ENCODE measurements at regions not wholly inside any gene's neighbourhood (a gene's known extent, or its start where the extent isn't known, plus 50 kb on each side); places are given as distances from the start of the nearest gene placed in this dataset.

GRCh38 chr2:37837628-37838328, 87.3 kb upstream of the RMDN2 start:
- no peaks in the 10 kb centered on the region for H3K9me2 ChIP-seq (ENCODE audit: insufficient read depth, low read length)

More at GRCh38 chr2:37837628-37838328, 87.3 kb upstream of the RMDN2 start:
- Histone ChIP-seq H3K79me2 (replicated peaks; ENCODE audit: insufficient read depth, low read length) (no peaks in the 10 kb centered on the region), H4K20me1 (ENCODE audit: insufficient read depth) (no peaks in the 10 kb centered on the region), H3K4me2 (ENCODE audit: low read length) (no peak overlapping the region), H3K36me3 (ENCODE audit: insufficient read depth, low read length) (no peaks in the 10 kb centered on the region), H2AFZ (ENCODE audit: low read depth, low read length) (no peak overlapping the region), H3K4me3 (ENCODE audit: low read length) (no peak overlapping the region), H3K27me3 (ENCODE audit: insufficient read depth, low read depth, low read length) (no peaks in the 10 kb centered on the region), H3F3A (ENCODE audit: insufficient read depth, low read length, poor library complexity, severe bottlenecking) (no peaks in the 10 kb centered on the region), H3K27ac (ENCODE audit: low read length) (no peak overlapping the region), H3K9ac (ENCODE audit: low read length) (no peak overlapping the region), H3K9me3 (ENCODE audit: low read length) (no peaks in the 10 kb centered on the region)
- TF ChIP-seq TAF1 (IDR thresholded peaks at IDR 0.05; ENCODE audit: low read depth) (no peak), EP300 (conservative IDR thresholded peaks at IDR 0.05; ENCODE audit: poor library complexity, severe bottlenecking) (no peak), REST (IDR thresholded peaks at IDR 0.05; ENCODE audit: borderline replicate concordance) (no peak), RAD21 (conservative IDR thresholded peaks at IDR 0.05) (no peak), CTCF (IDR thresholded peaks at IDR 0.05; ENCODE audit: poor library complexity, severe bottlenecking) (no peak), MXI1 (conservative IDR thresholded peaks at IDR 0.05; ENCODE audit: poor library complexity, severe bottlenecking) (no peak), EZH2 (IDR thresholded peaks at IDR 0.05; ENCODE audit: borderline replicate concordance, insufficient read depth, low read length, poor library complexity, severe bottlenecking) (no peak), SMC3 (conservative IDR thresholded peaks at IDR 0.05; ENCODE audit: poor library complexity) (no peak)

All from neural cell (in vitro differentiated cells).